ENCODE measurements at regions not wholly inside any gene's neighbourhood (a gene's known extent, or its start where the extent isn't known, plus 50 kb on each side); places are given as distances from the start of the nearest gene placed in this dataset.

DNA sequence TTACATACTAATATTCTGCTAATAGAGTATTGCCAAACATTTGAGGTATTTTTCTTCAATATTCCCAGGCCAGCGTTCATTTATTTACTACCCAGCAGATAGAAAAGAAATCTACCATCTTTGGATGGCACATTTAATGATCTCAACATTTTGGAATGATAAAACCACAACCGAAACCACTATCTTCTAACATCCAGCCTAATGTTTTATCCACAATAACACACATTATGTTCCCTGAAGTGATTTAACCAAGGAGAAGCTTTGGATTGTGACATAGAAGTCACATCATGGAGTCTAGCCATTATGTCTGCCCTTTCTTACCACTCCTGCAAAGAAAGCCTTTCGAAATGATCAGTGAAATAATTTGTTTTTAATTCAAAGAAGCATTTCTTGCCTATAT lies 497.1 kb upstream of the PLXNA2 start:
- no peak overlapping the region for H3K4me3 ChIP-seq (ENCODE audit: low read depth, low read length)
- CTCF ChIA-PET, result no interaction called here
- DNase-seq (ENCODE audit: low read depth, low spot score), result no peak
- TF ChIP-seq CTCF (IDR thresholded peaks at IDR 0.05; ENCODE audit: insufficient read depth, low read length, missing control alignments), result no peak
- POLR2A ChIA-PET, result no interaction called here

DNA sequence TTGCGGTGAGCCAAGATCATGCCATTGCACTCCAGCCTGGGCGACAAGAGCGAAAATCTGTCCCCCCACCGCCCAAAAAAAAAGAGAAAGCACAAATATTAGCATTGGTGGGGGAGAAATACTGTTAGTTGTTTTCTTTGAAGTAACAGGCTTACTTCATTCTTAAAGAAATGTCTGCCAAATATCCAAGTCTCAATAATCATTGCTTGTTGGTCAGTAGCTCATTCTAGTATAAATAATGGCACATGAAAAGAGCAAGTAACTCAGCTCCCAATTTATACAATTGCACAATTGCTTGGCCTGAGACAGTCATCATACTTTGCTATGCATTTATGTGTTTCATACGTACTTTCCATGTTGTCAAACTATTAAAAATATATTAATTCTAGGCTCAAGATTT lies 499.2 kb upstream of the PLXNA2 start:
- ChIA-PET POLR2A (no interaction called here), CTCF (no interaction called here)
- DNase-seq (ENCODE audit: low read depth, low spot score), result no peak
- TF ChIP-seq CTCF (IDR thresholded peaks at IDR 0.05; ENCODE audit: insufficient read depth, low read length, missing control alignments), result no peak
- no peak overlapping the region for H3K4me3 ChIP-seq (ENCODE audit: low read depth, low read length)

DNA sequence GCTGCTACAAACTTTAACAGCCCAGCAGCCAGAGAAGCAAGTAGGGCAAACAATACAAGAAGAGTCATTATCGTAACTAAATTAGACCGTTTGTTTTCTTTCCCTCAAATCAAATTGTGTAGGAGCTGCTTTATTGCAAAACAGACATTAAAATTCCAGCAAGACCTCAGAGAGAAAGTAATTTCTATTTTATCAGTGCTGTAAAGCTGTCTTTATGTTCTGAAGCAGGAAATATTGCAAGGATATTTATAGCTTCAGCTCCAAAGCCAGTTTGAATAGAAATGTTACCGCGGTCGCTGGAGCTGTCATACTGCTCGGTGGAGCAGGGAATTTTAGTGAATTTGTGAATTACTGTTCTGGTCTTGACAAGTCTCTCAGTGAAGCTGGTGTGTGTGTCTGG lies 503.8 kb upstream of the PLXNA2 start:
- ChIA-PET POLR2A (no interaction called here), CTCF (no interaction called here)
- no peak overlapping the region for H3K4me3 ChIP-seq (ENCODE audit: low read depth, low read length)
- no peak for TF ChIP-seq CTCF (IDR thresholded peaks at IDR 0.05; ENCODE audit: insufficient read depth, low read length, missing control alignments)
- no peak for DNase-seq (ENCODE audit: low read depth, low spot score)

- DNase-seq (ENCODE audit: low read depth, low spot score), result no peak
- ChIA-PET CTCF (no interaction called here), POLR2A (no interaction called here)
- no peak for TF ChIP-seq CTCF (IDR thresholded peaks at IDR 0.05; ENCODE audit: insufficient read depth, low read length, missing control alignments)
- H3K4me3 ChIP-seq (ENCODE audit: low read depth, low read length), result no peak overlapping the region
Measured at GRCh38 chr1:208748387-208749165, 504.4 kb upstream of the PLXNA2 start.

GRCh38 chr1:208756339-208756981 lies 512.3 kb upstream of the PLXNA2 start:
- ChIA-PET POLR2A (no interaction called here), CTCF (no interaction called here)
- no peak for TF ChIP-seq CTCF (IDR thresholded peaks at IDR 0.05; ENCODE audit: insufficient read depth, low read length, missing control alignments)
- H3K4me3 ChIP-seq (ENCODE audit: low read depth, low read length), result no peak overlapping the region
- DNase-seq (ENCODE audit: low read depth, low spot score), result no peak

- no peak for DNase-seq (ENCODE audit: low read depth, low spot score)
- H3K4me3 ChIP-seq (ENCODE audit: low read depth, low read length), result no peak overlapping the region
- ChIA-PET POLR2A (no interaction called here), CTCF (no interaction called here)
- no peak for TF ChIP-seq CTCF (IDR thresholded peaks at IDR 0.05; ENCODE audit: insufficient read depth, low read length, missing control alignments)
Measured at GRCh38 chr1:208757846-208758245, 513.7 kb upstream of the PLXNA2 start.

All from AG04449 (cell line).